ENCODE measurements at regions not wholly inside any gene's neighbourhood (a gene's known extent, or its start where the extent isn't known, plus 50 kb on each side); places are given as distances from the start of the nearest gene placed in this dataset.

- 54 to 59% methylated on average over 4 of the region's 4 CpGs for WGBS, 2 donors
- ATAC-seq (ENCODE audit: low FRiP score in 2 of 2) = no peak
- no peaks in the 10 kb centered on the region for H3K4me1 ChIP-seq
- no peak for TF ChIP-seq POLR2A (IDR thresholded peaks at IDR 0.05)
- TF ChIP-seq POLR2AphosphoS5 (IDR thresholded peaks at IDR 0.05) = no peak
- TF ChIP-seq CTCF (IDR thresholded peaks at IDR 0.05) = no peak
- no peak for TF ChIP-seq EP300 (IDR thresholded peaks at IDR 0.05)
- no peaks in the 10 kb centered on the region for H3K9me3 ChIP-seq
- no peak overlapping the region for H3K27ac ChIP-seq
- no peak overlapping the region for H3K4me3 ChIP-seq
- no peaks in the 10 kb centered on the region for H3K27me3 ChIP-seq
- H3K36me3 ChIP-seq = no peaks in the 10 kb centered on the region
- DNase-seq = no peak
Observed at GRCh38 chr13:80000684-80001509, 340.0 kb downstream of the SPRY2 start.

GRCh38 chr13:79999601-80000000 is 341.3 kb downstream of the SPRY2 start:
- Histone ChIP-seq H3K9me3 (no peaks in the 10 kb centered on the region), H3K27me3 (no peaks in the 10 kb centered on the region), H3K4me1 (no peaks in the 10 kb centered on the region), H3K36me3 (no peaks in the 10 kb centered on the region), H3K4me3 (no peak overlapping the region), H3K27ac (no peak overlapping the region)
- DNase-seq (no peak), ATAC-seq (ENCODE audit: low FRiP score in 2 of 2) (no peak)
- no peak for TF ChIP-seq CTCF (IDR thresholded peaks at IDR 0.05)
- no peak for TF ChIP-seq POLR2A (IDR thresholded peaks at IDR 0.05)
- no peak for TF ChIP-seq EP300 (IDR thresholded peaks at IDR 0.05)
- TF ChIP-seq POLR2AphosphoS5 (IDR thresholded peaks at IDR 0.05) = no peak
- WGBS, 2 donors = 70 to 71% methylated on average over 1 of the region's 1 CpG

- TF ChIP-seq POLR2A (IDR thresholded peaks at IDR 0.05) (no peak), CTCF (IDR thresholded peaks at IDR 0.05) (no peak), POLR2AphosphoS5 (IDR thresholded peaks at IDR 0.05) (no peak), EP300 (IDR thresholded peaks at IDR 0.05) (no peak)
- DNase-seq = no peak
- no peaks in the 10 kb centered on the region for H3K4me1 ChIP-seq
- H3K27me3 ChIP-seq = no peaks in the 10 kb centered on the region
- no peak overlapping the region for H3K4me3 ChIP-seq
- ATAC-seq (ENCODE audit: low FRiP score in 2 of 2) = peak in 1 of 2 donors; percentile 31
- no peak overlapping the region for H3K27ac ChIP-seq
- 84 to 88% methylated on average over 4 of the region's 4 CpGs for WGBS, 2 donors
- H3K9me3 ChIP-seq = no peaks in the 10 kb centered on the region
- no peaks in the 10 kb centered on the region for H3K36me3 ChIP-seq
Observed at GRCh38 chr13:79998381-79998880, 342.5 kb downstream of the SPRY2 start.

- Histone ChIP-seq H3K36me3 (no peaks in the 10 kb centered on the region), H3K27me3 (no peaks in the 10 kb centered on the region), H3K4me1 (no peaks in the 10 kb centered on the region), H3K9me3 (no peaks in the 10 kb centered on the region), H3K4me3 (no peak overlapping the region), H3K27ac (no peak overlapping the region)
- WGBS, 2 donors = 46 to 52% methylated on average over 3 of the region's 3 CpGs
- DNase-seq (no peak), ATAC-seq (ENCODE audit: low FRiP score in 2 of 2) (no peak)
- TF ChIP-seq EP300 (IDR thresholded peaks at IDR 0.05) (no peak), CTCF (IDR thresholded peaks at IDR 0.05) (no peak), POLR2AphosphoS5 (IDR thresholded peaks at IDR 0.05) (no peak), POLR2A (IDR thresholded peaks at IDR 0.05) (no peak)
Observed at GRCh38 chr13:79997244-79997643, 343.7 kb downstream of the SPRY2 start.

DNA sequence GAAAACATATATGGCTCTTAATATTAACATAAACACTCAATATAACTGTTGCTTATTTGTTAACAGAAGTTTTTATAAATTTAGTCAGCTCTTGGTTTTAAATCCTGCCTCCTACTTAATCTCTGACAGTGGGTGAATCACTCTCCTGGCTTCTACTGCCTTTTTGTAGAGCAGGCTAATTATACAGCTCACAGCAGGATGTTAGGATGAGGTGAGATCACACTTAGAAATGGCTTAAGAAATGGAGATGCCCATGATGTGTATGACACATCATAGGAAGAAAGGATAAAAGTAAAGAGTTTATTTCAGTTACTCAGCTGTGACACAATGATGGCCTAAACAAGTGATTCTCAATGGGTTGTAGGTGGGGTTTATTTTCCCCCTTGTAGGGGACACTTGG is 345.6 kb downstream of the SPRY2 start:
- TF ChIP-seq POLR2AphosphoS5 (IDR thresholded peaks at IDR 0.05) (no peak), EP300 (IDR thresholded peaks at IDR 0.05) (no peak), CTCF (IDR thresholded peaks at IDR 0.05) (no peak), POLR2A (IDR thresholded peaks at IDR 0.05) (no peak)
- peak in 1 of 2 donors; percentile 29 for ATAC-seq (ENCODE audit: low FRiP score in 2 of 2)
- no peaks in the 10 kb centered on the region for H3K4me1 ChIP-seq
- no peaks in the 10 kb centered on the region for H3K27me3 ChIP-seq
- no peak overlapping the region for H3K27ac ChIP-seq
- DNase-seq = no peak
- H3K9me3 ChIP-seq = no peaks in the 10 kb centered on the region
- H3K36me3 ChIP-seq = no peaks in the 10 kb centered on the region
- H3K4me3 ChIP-seq = no peak overlapping the region
